PC-3 (cell line): ENCODE measurements at regions not wholly inside any gene's neighbourhood (a gene's known extent, or its start where the extent isn't known, plus 50 kb on each side); places are given as distances from the start of the nearest gene placed in this dataset.
A peak's percentile ranks its signal among the peaks of the same experiment; 100 is the strongest.

ENCODE experiments used
- ATAC-seq: fragments of 200-7000 bp; cut with Tn5 transposase; 2 replicates; pipeline ENCODE4 v1.9.1; 2020; ENCODE audit warnings: mild to moderate bottlenecking, moderate library complexity
- BruUV-seq: library from RNA; stranded (reverse); fragments of 400-500 nt; replicated peaks from 2 replicates; lab custom pipeline; 2021; lab: Mats Ljungman, UMichigan
- CTCF ChIA-PET: fragments of 300-600 bp; sonication (Branson Sonifier 250); formaldehyde crosslinking; loops from one replicate; lab custom pipeline; 2022; ENCODE audit warnings: antibody characterized with exemption; lab: Charles Lee
- POLR2A ChIA-PET: fragments of 300-600 bp; sonication (Branson Sonifier 250); formaldehyde crosslinking; loops from one replicate; lab custom pipeline; 2022; ENCODE audit warnings: antibody characterized with exemption; ENCODE audit not compliant: unreplicated experiment; lab: Charles Lee
- DNase-seq: peaks from one replicate; pipeline ENCODE4 v3.0.0-alpha.2; 2015
- H2AFZ ChIP-seq: fragments of 300-600 bp; sonication (generic); 2 replicates; pipeline ENCODE4 v1.6.0; 2016; ENCODE audit warnings: antibody characterized with exemption, low read length
- H3F3A ChIP-seq: fragments of 300-600 bp; sonication (generic); one replicate; pipeline ENCODE4 v1.6.0; 2017; ENCODE audit warnings: antibody characterized with exemption, low read length, control low read depth, mild to moderate bottlenecking; ENCODE audit not compliant: unreplicated experiment
- H3K27ac ChIP-seq: fragments of 300-600 bp; sonication (generic); 2 replicates; pipeline ENCODE4 v1.5.1; 2016; ENCODE audit warnings: mild to moderate bottlenecking, low read length
- H3K27me3 ChIP-seq: fragments of 300-600 bp; sonication (generic); 2 replicates; pipeline ENCODE4 v1.6.1; 2016; ENCODE audit warnings: low read length, mixed read lengths
- H3K36me3 ChIP-seq: fragments of 300-600 bp; sonication (generic); 2 replicates; pipeline ENCODE4 v1.6.1; 2016; ENCODE audit warnings: low read depth, mixed run types, low read length, mixed read lengths
- H3K4me1 ChIP-seq: fragments of 300-600 bp; sonication (generic); 2 replicates; pipeline ENCODE4 v1.5.1; 2016; ENCODE audit warnings: low read length; ENCODE audit not compliant: insufficient read depth
- H3K4me2 ChIP-seq: fragments of 300-600 bp; sonication (generic); 2 replicates; pipeline ENCODE4 v1.6.0; 2016; ENCODE audit warnings: low read length
- H3K4me3 ChIP-seq: fragments of 300-600 bp; sonication (generic); 2 replicates; pipeline ENCODE4 v1.5.1; 2016; ENCODE audit warnings: mild to moderate bottlenecking, low read length, mixed read lengths
- H3K79me2 ChIP-seq: fragments of 300-600 bp; sonication (generic); 2 replicates; pipeline ENCODE4 v1.6.1; 2017; ENCODE audit warnings: low read length, mixed read lengths
- H3K9ac ChIP-seq: fragments of 300-600 bp; sonication (generic); 2 replicates; pipeline ENCODE4 v1.6.0; 2016; ENCODE audit warnings: mild to moderate bottlenecking, low read length
- H3K9me2 ChIP-seq: fragments of 300-600 bp; sonication (generic); replicated peaks from 2 replicates; pipeline ENCODE4 v1.6.1; 2016; ENCODE audit warnings: mixed run types, low read length, mixed read lengths
- H3K9me3 ChIP-seq: fragments of 300-600 bp; sonication (generic); 2 replicates; pipeline ENCODE4 v1.6.1; 2016; ENCODE audit warnings: low read length, mixed read lengths
- H4K20me1 ChIP-seq: fragments of 300-600 bp; sonication (generic); 2 replicates; pipeline ENCODE4 v1.6.1; 2016; ENCODE audit warnings: low read length, mixed read lengths
- EZH2 ChIP-seq: fragments of 300-600 bp; sonication (generic); IDR thresholded peaks from one replicate; pipeline ENCODE4 v1.6.1; 2017; ENCODE audit warnings: antibody characterized with exemption, mild to moderate bottlenecking, low read length; ENCODE audit not compliant: unreplicated experiment
- EZH2phosphoT487 ChIP-seq: fragments of 300-600 bp; sonication (generic); IDR thresholded peaks from 2 replicates; pipeline ENCODE4 v1.6.1; 2018; ENCODE audit warnings: mild to moderate bottlenecking, antibody characterized with exemption, low read length, borderline replicate concordance
- intact Hi-C: fragments of 100-400 bp; cut with micrococcal nuclease; formaldehyde crosslinking; loops from 2 replicates; pipeline ENCODE4 v1.9.0; 2023
- TF ChIP-seq, protein P1 (sequence below): fragments of 300-600 bp; sonication (generic); conservative IDR thresholded peaks from 2 replicates; pipeline ENCODE4 v1.5.1; 2017; ENCODE audit warnings: antibody characterized with exemption, low read depth, mild to moderate bottlenecking, low read length

DNA sequence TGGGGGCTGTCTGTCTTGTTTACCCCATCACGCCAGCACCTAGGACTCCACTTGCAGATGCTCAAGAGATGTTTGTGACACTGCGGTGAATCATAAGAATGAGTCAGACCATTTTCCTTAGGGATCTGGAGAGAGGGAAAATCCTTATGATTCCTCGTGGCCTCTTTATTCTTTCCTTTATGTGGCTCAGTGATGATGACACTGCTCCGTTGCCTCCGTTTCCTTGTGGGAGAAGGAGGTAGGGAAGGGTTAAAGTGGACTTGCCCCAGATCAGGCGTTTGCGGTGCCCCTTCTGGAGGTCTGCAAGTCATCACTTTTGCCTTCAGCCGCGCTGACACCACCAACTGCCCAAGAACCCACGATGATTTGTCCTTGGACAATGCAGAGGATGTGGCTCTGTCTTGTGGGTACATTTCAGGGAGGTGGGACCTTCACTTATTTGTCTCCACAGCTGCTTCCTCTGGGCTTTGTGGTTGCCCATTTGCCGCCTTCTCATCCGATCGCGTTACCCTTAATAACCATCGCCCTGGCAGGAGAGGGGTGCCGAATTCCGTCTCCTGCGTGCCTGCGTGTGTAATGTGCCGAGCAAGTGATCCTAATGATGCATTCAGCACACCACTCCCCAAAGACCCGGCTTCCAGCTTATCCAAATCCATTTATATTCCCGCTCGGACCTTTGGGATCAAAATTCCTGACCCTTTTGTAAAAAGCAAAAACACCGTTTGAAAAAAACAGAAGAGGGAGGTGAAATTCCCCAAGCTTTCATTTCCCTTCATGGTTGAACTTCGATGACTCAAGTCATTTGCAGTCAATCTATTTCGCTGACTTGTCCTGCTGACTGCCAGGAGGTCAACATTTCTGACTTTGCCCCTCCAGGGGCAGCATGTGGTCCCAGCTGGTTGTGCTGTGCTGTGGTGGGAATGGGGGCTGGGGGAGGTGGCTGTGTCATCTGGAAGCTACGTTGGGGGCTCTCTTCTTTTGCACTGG, 87.2 kb upstream of the IRX3 start:
- H4K20me1 ChIP-seq, result no peaks in the 10 kb centered on the region
- no peaks in the 10 kb centered on the region for H3F3A ChIP-seq
- no peaks in the 10 kb centered on the region for H3K36me3 ChIP-seq
- POLR2A ChIA-PET, result no interaction called here
- no peaks in the 10 kb centered on the region for H3K27me3 ChIP-seq
- H3K4me2 ChIP-seq, result no peak overlapping the region
- ATAC-seq (no peak), DNase-seq (peak; percentile 56)
- no peaks in the 10 kb centered on the region for H3K9me3 ChIP-seq
- no peak overlapping the region for H3K9ac ChIP-seq
- CTCF ChIA-PET, result no interaction called here
- H3K9me2 ChIP-seq, result no peaks in the 10 kb centered on the region
- H3K4me3 ChIP-seq, result no peak overlapping the region
- intact Hi-C loops, result no loop called here
- H3K79me2 ChIP-seq, result no peaks in the 10 kb centered on the region
- TF ChIP-seq, protein P1, sequence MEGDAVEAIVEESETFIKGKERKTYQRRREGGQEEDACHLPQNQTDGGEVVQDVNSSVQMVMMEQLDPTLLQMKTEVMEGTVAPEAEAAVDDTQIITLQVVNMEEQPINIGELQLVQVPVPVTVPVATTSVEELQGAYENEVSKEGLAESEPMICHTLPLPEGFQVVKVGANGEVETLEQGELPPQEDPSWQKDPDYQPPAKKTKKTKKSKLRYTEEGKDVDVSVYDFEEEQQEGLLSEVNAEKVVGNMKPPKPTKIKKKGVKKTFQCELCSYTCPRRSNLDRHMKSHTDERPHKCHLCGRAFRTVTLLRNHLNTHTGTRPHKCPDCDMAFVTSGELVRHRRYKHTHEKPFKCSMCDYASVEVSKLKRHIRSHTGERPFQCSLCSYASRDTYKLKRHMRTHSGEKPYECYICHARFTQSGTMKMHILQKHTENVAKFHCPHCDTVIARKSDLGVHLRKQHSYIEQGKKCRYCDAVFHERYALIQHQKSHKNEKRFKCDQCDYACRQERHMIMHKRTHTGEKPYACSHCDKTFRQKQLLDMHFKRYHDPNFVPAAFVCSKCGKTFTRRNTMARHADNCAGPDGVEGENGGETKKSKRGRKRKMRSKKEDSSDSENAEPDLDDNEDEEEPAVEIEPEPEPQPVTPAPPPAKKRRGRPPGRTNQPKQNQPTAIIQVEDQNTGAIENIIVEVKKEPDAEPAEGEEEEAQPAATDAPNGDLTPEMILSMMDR, result no peak
- TF ChIP-seq EZH2, result no peak
- TF ChIP-seq EZH2phosphoT487, result no peak
- no peaks in the 10 kb centered on the region for H3K4me1 ChIP-seq
- BruUV-seq, result no TSS peak
- no peak overlapping the region for H2AFZ ChIP-seq
- H3K27ac ChIP-seq, result no peak overlapping the region

DNA sequence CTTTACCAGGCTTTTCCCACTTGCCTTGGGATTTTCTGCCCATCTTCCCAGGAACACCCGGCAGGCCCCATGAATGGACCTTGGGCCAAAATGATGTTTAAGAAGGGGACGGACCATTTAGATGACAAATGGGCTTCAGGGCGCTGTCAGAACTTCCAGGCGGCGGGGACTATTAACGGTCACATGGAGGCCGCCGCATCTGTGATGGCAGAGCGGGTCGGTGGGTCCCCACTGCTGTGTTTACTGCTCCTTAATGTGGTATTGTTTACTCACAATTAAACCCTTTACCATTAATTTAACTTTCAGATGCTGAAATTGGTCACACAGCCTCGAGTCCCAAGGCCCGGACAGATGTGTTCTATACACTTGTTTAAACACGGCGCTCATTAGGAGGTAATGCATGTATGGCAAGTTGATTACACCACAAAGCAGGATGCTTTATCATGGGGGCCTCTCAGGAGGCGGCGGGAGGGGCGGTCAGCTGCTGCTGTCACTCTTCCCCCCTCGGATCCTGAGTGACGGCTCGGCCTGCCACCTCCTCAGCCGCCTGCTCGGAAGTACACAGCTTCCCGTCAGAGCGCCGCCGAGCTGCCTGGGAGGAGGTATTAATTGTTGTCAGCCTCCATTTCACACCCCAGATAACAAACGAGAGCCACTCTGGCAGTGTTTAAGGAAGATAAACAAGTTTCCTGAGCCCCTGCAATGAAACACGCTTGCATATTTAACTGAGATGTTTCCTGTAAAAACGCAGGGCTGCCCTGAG, 83.9 kb upstream of the IRX3 start:
- Histone ChIP-seq H3K79me2 (no peaks in the 10 kb centered on the region), H3K4me1 (no peaks in the 10 kb centered on the region), H3K27me3 (no peaks in the 10 kb centered on the region), H3K36me3 (no peaks in the 10 kb centered on the region), H2AFZ (no peak overlapping the region), H3K9me3 (no peaks in the 10 kb centered on the region), H4K20me1 (no peaks in the 10 kb centered on the region), H3K27ac (no peak overlapping the region), H3K9ac (no peak overlapping the region), H3K4me3 (no peak overlapping the region), H3K9me2 (no peaks in the 10 kb centered on the region), H3F3A (no peaks in the 10 kb centered on the region), H3K4me2 (no peak overlapping the region)
- intact Hi-C loops, result no loop called here
- DNase-seq (no peak), ATAC-seq (no peak)
- ChIA-PET POLR2A (no interaction called here), CTCF (no interaction called here)
- no TSS peak for BruUV-seq
- TF ChIP-seq EZH2phosphoT487 (no peak), EZH2 (no peak)
- TF ChIP-seq, protein P1, result no peak
